Hematopoietic multipotent progenitor cell treated with erythropoietin and hydrocortisone succinate and interleukin-3 and kit ligand, for 17 days (in vitro differentiated cells): ENCODE measurements at regions not wholly inside any gene's neighbourhood (a gene's known extent, or its start where the extent isn't known, plus 50 kb on each side); places are given as distances from the start of the nearest gene placed in this dataset.
A peak's percentile ranks its signal among the peaks of the same experiment; 100 is the strongest.

Experiments used
- DNase-seq: peaks from one replicate; pipeline ENCODE4 v3.0.0-alpha.2; 2015; ENCODE audit warnings: low spot score

DNA sequence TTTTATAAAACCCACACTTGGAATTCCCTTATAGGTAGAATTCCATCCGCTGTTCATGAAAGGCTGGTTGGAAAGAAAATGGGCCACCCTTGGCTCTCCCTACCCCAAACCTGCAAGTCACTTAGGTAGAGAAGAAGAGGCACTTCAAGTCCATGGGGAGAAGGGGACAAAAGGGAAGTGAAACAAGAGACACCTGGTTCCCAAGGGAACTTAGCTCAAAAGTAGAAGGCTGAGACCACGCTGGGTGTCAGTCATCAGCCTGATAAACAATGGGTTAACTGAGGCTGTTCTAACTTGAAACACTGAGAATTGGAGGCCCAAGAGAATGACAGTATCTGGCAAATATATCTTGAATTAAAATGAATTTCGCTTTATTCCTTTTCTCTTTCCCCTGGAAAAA lies 330.8 kb upstream of the NFE2L3 start:
- no peak for DNase-seq

DNA sequence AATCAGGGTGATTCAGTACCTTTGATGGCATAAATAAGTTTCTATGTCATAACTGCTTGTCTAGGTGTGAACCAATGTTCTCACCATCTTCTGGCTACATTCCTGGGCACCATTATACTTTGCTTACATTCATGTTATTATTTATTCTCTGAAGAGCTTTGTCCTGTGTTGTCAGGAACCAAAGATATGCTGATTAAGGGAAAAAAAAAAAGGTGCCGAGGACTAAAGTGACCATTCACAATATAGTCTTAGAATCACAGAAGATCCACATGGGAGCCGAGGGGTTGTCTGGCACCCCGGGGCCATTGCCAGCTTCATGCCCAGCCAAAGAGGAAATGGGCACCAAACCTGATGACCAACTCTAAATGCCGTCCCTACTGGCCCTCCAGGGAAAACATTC lies 329.2 kb upstream of the NFE2L3 start:
- no peak for DNase-seq

DNA sequence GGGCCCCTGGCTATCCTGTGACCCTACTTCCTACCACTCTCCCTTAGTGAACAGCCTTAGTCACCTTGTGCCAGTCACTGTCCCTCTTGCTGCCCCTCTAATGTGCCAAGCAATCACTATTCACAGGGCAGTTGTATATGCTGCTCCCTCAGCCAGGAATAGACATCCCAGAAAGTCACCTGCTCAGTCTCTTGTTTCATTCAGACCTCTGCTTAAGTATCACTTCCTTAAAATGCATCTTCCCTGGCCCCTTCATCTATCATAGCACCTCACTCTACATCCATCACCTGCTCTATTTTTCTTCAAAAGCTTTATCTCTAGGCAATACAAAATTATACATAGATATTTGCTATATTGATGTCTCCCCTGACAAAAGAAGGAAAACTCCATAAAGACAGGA lies 328.4 kb upstream of the NFE2L3 start:
- no peak for DNase-seq

DNA sequence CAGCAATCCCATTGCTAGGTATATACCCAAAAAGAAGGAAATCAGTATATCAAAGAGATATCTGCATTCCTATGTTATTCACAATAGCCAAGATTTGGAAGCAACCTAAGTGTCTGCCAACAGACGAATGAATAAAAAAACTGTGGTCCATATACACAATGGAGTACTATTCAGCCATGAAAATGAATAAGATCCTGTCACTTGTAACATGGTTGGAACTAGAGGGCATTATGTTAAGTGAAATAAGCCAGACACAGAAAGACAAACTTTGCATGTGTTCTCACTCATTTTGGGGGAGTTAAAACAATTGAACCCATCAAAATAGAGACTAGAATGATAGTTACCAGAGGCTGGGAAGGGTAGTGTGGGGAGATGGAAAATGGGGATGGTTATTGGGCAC lies 323.5 kb upstream of the NFE2L3 start:
- no peak for DNase-seq

DNA sequence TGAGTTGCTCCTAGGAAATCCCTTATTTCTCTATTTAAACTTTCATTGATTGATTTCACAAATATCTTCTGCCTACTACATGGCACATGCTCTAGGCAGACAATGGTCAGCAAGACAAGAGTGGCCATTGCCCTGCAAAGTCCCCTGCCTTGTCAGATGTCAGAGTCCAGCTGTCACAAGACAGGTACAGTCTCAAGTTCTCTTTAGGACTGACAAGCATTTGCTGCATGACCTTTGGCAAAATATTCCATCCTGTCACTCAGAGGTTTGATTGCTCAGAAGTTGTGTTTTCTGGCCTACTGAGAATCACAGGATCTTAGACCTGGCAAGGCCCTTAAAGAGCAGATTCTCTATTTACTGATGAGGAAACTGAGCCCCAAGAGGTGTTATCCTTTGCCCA lies 322.3 kb upstream of the NFE2L3 start:
- no peak for DNase-seq

DNA sequence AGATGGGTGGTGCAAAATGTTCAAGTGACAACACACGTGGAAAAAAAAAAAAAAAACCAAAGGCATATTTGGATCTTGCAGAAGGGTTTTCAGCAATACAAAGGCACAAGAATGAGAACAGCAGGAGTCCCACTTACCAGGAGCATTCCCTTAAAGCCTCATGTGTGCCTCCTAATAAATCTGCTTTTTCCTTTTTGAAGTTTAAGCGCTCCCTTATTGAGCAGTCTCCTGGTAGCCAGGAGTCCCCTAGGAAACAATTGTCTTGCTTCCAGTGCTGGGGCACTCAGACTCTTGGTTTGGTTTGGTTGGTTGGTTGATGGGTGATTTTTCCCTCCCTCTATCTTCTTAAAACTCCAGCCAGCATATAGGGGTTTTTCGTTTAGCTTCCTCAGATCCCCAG lies 321.8 kb upstream of the NFE2L3 start:
- no peak for DNase-seq

DNA sequence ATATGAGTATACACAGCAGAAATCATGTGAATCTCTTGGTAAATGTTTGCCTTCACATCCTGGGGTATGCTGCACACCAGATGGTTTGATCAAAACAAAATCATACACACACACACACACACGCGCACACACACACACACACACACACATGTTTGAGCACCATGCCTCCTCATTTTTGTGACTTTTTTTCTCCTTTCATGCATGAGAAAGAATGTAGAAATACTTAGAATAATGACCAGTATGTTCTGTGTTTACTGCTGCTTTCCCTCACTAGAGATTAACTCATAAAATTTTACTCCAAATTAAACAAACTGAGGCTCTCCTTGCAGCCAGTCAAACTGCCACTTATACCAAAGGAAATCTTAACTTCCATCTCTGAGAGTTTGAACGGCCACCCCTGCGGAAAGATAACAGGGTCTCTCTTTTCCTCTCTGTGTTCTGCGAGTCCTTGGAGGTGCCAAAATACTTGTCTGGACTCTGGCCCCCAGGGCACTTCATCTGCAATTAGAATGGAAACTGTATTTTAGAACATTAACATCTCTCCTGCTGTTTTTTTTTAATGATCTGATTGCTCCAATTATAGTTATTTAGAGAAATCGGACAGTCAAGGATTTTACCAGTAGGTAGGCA lies 320.8 kb upstream of the NFE2L3 start:
- DNase-seq = no peak

DNA sequence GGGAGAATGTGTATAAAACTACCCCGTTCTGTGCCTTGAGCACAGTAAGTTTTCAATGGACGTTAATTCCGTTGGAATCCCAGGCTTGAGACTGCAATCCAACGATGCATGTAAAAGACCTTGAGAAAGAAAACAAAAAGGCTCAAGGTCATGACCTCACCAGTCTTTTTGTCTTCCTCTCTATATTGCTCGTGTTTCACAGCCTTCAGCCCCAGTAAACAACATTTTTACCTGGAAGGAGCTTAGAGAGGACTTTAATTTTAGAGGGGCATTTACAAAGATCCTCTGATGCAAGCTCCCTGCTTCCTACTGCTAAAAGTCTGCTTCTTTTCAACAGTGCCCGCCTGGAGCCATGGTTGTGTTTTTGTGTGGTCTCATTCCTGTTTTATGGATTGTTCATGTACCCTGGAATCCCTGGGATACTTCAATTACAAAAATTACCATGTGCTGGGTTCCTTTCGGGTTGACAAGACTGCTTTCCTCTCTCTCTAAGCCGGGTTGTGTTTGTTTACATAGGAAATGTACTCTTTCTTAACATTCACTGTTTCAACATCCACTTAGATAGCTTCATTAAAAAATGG lies 320.1 kb upstream of the NFE2L3 start:
- DNase-seq = no peak

DNA sequence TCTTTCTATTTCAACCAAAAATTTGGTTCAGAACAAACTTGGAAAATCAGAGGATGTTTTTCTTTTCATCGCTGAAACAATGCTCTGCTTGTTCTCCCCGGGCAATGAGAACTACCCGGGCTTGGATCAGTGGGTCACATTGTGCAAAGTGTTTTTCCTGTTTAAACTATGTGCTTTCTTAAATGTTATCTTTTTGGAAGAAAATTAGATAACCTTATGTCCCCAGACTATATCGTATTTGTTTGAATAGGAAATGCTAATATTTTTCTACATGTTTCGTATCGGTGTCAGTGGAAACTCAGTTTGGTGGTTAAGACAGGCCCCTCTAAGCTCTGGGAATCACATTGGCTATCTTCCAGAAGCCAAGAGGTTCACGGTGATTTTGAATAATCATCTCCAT lies 319.5 kb upstream of the NFE2L3 start:
- no peak for DNase-seq

DNA sequence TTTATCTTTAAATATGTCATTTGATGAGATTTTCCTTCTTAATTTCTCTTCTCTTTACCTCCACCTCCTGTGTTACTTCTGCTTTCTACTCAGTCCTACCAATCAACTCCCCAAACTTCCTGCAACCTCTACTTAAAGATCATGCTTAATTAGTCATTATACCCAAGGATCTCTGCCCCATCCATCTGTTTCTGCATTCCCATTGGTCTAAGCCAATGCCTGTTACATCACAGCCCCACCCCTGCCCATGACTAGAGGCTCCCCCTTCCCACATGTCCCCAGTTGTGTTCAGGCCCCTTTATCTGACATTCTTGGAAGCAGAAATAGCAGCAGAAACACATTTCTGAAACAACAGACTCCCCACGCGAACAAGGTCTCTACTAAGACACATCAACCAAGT lies 319.1 kb upstream of the NFE2L3 start:
- DNase-seq = no peak

DNA sequence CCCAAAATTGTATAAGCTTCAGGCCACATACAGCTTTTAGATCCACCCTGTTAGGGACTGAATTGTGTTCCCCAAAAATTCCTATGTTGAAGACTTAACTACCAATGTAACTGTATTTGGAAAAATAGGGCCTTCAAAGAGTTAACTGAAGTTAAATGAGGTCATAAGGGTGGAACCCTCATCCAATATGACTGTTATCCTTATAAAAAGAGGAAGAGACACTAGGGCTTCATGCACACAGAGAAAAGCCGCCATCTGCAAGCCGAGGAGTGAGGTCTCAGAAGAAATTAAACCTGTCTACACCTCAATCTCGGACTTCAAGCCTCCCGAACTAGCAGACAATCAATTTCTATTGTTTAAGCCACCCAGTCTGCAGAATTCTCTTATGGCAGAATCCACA lies 317.9 kb upstream of the NFE2L3 start:
- no peak for DNase-seq

DNA sequence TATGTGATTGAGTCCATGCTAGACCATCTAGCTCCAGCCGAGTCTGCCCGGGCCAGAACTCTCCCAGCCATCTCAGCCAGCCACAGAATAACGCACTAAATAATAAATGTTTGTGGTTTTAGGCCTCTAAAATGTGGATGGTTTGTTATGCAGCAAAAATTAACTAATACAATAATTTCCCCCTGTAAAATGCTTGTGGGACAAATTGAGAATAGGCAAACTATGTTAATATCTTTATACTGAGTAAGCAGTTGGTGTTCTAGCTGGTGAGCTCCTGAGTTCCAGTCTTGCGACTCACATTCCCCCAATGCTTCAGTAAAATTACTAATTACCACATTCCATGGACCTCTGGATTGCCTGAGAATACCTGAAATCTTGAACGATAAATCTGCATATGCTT lies 316.8 kb upstream of the NFE2L3 start:
- DNase-seq = no peak

DNA sequence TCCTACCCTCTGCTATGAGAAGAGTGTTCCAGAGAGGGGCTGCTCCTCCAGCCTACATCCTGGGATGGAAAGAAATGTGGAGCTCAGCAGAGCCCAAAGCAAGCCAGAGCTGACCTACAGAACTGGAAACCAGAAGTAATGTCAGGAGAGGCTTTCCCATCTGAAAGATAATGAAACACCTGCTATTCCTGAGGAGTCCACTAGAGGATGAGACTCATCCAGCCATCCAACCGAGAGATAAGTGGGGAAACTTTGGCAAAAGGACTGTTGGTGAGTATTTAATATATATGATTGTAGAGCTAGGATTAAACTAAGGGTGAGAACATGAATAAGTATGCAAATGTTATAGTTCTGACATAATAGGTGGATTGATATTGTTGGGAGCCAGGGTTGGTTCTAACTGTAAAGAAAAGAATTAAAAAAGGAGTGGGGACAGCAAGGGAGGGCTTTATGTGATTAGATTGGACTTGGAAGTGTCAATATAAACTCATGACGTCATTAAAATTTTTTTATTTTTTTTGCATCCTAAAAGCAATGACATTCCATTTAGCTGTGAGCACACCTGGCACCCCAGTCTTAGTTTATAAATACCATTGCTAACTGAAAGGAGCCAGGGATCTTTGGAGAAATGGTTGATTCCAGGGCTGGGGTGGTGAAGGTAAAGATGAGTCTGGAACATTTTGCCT lies 312.8 kb upstream of the NFE2L3 start:
- DNase-seq = no peak

DNA sequence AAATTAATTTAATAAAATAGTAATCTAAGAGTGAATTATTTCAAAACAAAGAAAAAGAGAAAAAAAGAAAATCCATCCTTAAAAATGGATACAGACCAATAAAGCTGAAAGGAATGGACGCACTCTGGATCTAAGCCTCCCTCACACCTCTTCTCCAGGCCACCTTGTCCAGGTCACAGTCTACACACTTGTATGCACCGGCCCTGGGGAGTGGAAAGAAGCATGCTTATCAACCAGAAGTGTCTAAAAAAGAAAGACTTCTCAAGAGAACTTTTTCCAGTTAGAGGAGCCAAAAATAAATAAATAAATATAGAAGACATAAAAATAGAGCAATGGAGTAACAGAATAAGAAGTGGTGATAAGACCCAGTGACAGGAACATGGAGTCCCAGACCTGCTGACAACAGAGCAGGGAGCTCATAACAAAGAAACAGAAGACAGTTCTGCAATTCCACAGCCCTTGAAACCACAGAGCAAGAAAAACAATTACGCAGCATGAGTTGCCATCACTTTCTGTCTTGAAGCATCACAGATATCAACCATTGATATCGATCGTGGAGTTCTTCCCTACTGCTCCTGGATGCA lies 311.7 kb upstream of the NFE2L3 start:
- no peak for DNase-seq

DNA sequence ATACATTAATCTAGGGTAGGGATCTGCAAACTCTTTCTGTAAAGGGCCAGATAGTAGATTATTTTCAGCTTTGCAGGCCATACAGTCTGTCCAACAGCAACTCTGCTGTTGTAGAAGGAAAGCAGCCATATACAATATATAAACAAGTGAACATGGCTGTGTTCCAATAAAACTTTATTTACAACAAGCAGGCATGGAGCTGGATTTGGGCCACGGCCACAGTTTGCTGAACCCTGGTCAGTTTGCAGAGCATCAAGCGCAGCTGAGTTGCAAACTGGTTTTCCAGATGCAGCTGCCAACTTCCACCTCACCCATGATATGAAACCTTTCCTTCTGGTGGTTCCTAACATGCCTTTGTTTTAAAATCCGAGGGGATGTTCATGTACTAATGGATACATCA lies 310.4 kb upstream of the NFE2L3 start:
- no peak for DNase-seq

DNA sequence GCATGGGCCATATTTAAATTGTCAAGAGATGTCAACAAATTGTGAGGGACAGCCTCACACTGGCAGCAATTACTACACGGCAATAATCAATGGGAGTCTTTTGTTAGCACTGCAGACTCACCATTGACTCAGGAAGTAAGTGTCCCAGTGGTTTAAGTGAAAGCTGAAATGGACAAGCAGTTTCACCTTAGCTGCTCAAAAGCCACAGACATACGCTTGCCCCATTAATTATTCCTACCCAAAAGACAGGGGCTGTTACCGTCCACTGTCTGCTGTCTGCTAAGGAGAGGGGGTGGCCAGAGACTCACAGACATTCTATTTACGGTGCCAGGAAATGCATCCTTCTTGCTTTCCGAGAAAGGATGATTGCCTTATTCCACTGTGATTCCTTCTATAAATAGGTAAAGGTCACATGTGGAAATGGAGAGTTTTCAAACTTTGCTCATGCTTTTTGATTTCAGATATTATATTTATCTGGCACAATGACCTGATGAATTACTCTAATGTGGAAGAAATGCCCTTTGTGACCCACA lies 309.7 kb upstream of the NFE2L3 start:
- no peak for DNase-seq

DNA sequence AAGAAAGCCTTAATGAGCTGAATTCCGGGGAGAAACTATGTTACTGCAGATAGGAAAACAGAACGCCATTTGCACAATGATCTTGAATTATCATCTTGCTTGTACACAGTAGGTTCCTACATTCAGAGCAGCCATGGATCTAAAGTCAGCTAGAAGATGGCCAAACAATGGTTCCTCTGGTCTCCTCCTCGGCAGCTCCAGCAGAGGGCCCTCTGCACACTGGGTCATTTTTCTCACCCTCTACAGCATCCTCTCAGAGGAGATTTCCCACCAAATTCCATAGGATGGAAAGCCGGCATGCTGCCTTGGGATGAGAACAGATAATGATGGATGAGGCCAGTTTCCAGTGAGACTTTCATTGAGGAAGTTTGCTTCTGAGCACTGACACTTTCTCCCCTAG lies 308.5 kb upstream of the NFE2L3 start:
- no peak for DNase-seq

DNA sequence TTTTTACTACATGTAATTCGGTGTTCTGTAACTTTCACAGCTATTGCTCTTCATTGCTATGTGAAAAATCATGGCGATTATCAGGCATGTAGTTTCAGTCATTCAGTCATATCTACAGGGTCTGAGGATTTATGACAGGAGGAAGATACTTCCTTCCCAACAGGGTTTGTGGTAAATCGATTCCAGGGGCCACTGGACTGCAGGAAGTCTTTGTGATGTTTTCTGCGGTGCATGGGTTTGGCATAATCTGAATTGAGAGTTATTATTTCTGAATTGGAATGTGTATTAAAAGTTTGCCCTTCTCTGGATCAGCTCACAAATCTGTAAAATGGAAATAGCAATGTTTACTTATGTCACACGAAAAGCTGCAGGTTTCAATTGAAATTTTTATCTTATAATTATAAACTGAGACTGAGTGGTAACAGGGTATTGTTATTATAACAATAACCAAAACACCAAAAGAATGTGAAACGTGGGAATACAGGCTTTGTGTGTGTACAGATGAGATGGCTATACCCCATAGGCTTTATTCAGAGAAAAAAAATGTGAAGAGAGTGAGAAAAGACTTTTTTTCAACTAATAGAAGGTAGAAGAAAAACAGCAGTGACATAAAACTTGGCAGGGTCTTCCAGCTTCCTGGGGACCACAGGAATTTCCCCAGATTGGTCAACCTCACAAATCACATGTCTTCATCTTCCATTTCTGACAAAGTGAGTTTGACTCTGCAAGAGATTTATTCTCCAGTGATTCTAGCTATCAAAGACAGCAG lies 307.7 kb upstream of the NFE2L3 start:
- DNase-seq = no peak

DNA sequence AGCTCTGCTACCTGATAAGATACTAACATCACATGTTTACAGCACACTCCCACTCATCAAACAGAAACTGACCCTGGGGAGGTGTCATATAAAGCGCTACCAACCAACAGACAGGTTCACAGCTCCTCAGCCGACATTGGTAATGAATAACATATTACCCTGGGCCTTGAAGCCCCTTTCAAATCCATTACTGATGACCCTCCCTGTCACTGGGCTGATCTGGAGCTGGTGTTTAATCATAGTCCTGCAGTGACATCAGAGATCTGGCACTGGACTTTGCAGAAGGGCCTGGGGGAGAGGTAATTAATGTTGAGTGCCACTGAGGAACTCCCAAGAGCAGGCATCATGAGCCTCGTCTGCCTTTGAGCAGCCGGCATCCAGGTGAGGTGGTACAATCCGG lies 306.5 kb upstream of the NFE2L3 start:
- DNase-seq = no peak

DNA sequence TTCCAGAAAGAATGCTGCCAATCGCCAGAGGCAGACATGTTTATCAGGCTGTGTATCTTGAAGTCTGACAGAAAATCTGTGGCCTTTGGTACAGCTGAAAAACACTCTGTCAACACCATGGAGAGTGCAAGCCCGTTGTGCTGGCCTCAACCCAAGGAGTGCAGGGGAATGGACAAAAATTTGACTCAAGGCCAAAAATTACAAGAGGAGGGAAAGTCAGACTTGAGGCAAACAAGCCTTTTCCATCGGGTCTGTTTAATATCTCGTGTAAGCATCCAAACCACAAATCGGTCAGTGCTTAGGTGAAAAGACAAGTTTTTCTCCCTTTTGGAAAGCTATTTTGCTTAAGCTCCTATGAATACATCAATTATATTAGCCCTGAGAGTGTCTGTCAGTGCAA lies 305.3 kb upstream of the NFE2L3 start:
- DNase-seq = peak; percentile 11

DNA sequence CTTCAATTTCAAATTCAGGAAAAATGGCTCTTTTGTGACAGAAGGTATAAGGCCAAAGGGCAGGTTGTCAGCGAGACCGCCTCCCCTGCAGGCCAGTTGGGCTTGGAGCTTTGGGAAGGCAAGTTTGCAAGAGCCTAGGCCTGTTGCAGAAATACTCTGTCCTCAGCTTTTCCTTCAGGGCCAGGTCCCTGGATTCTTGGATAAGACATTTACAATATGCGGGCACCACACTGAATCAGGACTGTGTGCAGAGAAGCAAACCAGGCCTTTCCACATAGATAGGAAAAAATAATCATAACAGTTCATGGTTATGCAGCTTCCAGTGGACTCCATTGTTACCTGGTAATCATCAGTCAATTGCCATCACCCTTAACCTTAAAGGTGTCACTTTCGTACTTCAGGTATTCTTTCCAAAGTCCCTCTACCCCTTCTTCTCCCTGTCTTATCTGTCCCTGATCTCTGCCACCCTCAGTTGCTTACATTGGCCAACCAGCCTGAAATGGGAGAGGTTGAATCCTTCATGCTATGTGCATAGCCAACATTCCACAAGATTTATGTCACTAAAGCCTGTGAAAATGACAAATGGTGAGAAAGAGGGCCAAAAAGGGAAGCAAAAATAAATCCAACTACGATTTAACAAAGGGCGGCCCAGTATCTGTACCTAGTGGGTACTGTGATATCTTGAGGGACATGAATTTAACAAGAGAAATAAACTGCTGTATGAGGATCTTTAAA lies 304.5 kb upstream of the NFE2L3 start:
- no peak for DNase-seq
